PC-9 (cell line): ENCODE measurements at regions not wholly inside any gene's neighbourhood (a gene's known extent, or its start where the extent isn't known, plus 50 kb on each side); places are given as distances from the start of the nearest gene placed in this dataset.

Experiments
- BruUV-seq: library from RNA; stranded (reverse); fragments of 400-500 nt; replicated peaks from 2 replicates; lab custom pipeline; 2021; lab: Mats Ljungman, UMichigan
- CTCF ChIA-PET: fragments of 300-600 bp; sonication (Branson Sonifier 250); formaldehyde crosslinking; loops from one replicate; lab custom pipeline; 2022; ENCODE audit warnings: antibody characterized with exemption; lab: Charles Lee
- POLR2A ChIA-PET: fragments of 300-600 bp; sonication (Branson Sonifier 250); formaldehyde crosslinking; loops from one replicate; lab custom pipeline; 2022; ENCODE audit warnings: antibody characterized with exemption; ENCODE audit not compliant: unreplicated experiment; lab: Charles Lee
- DNase-seq, 2 experiments: peaks; one replicate each; pipeline versions ENCODE4 v3.0.0 to v3.0.0-alpha.2; 2015 to 2022; ENCODE audit warnings: mixed read lengths in 1 of 2
- H2AFZ ChIP-seq: fragments of 200-600 bp; sonication (generic); 2 replicates; pipeline ENCODE4 v1.8.1; 2017; ENCODE audit warnings: antibody characterized with exemption
- H3F3A ChIP-seq: fragments of 200-600 bp; sonication (generic); 2 replicates; pipeline ENCODE4 v1.8.1; 2017; ENCODE audit warnings: antibody characterized with exemption, mild to moderate bottlenecking, low read depth; ENCODE audit not compliant: insufficient read depth
- H3K27ac ChIP-seq: fragments of 200-600 bp; sonication (generic); 2 replicates; pipeline ENCODE4 v1.6.1; 2016; ENCODE audit warnings: mixed run types
- H3K27me3 ChIP-seq: fragments of 200-600 bp; sonication (generic); 2 replicates; pipeline ENCODE4 v1.6.1; 2016; ENCODE audit warnings: low read depth, mixed run types; ENCODE audit not compliant: insufficient read depth
- H3K36me3 ChIP-seq: fragments of 200-600 bp; sonication (generic); 2 replicates; pipeline ENCODE4 v1.6.1; 2016; ENCODE audit warnings: low read depth, mixed run types
- H3K4me1 ChIP-seq: fragments of 200-600 bp; sonication (generic); replicated peaks from 2 replicates; pipeline ENCODE4 v1.6.1; 2016; ENCODE audit warnings: mixed run types; ENCODE audit not compliant: insufficient read depth
- H3K4me2 ChIP-seq: fragments of 200-600 bp; sonication (generic); 2 replicates; pipeline ENCODE4 v1.6.1; 2017; ENCODE audit warnings: mixed run types
- H3K4me3 ChIP-seq: fragments of 200-600 bp; sonication (generic); 2 replicates; pipeline ENCODE4 v1.6.1; 2016; ENCODE audit warnings: mixed run types
- H3K79me2 ChIP-seq: fragments of 200-600 bp; sonication (generic); 2 replicates; pipeline ENCODE4 v1.6.1; 2017; ENCODE audit warnings: low read depth, mixed run types
- H3K9me2 ChIP-seq: fragments of 200-600 bp; sonication (generic); 2 replicates; pipeline ENCODE4 v1.8.1; 2017; ENCODE audit warnings: mild to moderate bottlenecking; ENCODE audit not compliant: insufficient read depth
- H3K9me3 ChIP-seq: fragments of 200-600 bp; sonication (generic); 2 replicates; pipeline ENCODE4 v1.8.1; 2016; ENCODE audit warnings: low read depth; ENCODE audit not compliant: insufficient read depth
- H4K20me1 ChIP-seq: fragments of 200-600 bp; sonication (generic); 2 replicates; pipeline ENCODE4 v1.8.1; 2017; ENCODE audit not compliant: insufficient read depth
- EZH2 ChIP-seq: fragments of 200-600 bp; sonication (generic); IDR thresholded peaks from 2 replicates; pipeline ENCODE4 v1.8.0; 2017; ENCODE audit warnings: antibody characterized with exemption, low read depth
- intact Hi-C: fragments of 100-400 bp; cut with micrococcal nuclease; formaldehyde crosslinking; loops from one replicate; pipeline ENCODE4 v1.10.0; 2022; ENCODE audit not compliant: unreplicated experiment
- TF ChIP-seq, protein P1 (sequence below): fragments of 200-600 bp; sonication (generic); conservative IDR thresholded peaks from 2 replicates; pipeline ENCODE4 v1.6.1; 2017; ENCODE audit warnings: mixed run types, antibody characterized with exemption, mild to moderate bottlenecking, moderate library complexity

DNA sequence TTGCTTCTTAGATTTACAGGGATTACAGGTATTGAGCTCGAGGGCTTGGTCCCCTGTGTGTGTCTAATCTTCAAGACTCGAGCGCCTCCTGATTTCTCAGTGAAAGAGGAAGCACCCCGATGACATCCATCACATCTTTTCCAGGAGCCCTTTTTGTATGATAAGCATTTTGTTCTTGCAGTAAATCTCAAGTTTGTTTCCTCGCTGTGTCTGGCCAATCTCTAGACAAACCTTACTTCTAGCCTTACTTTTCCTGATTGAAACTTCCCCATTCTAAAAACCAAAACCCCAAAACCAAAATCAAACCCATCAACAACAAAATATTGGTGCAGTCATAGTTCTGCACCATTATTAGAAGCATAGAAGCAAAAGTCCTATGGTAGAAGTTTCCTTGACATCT is 286.0 kb downstream of the NFKBIZ start:
- intact Hi-C loops: no loop called here
- Histone ChIP-seq H3K79me2 (no peaks in the 10 kb centered on the region), H3F3A (no peaks in the 10 kb centered on the region), H3K4me2 (no peak overlapping the region), H3K36me3 (no peaks in the 10 kb centered on the region), H4K20me1 (no peaks in the 10 kb centered on the region), H3K9me2 (no peaks in the 10 kb centered on the region; the same call in 1 of the 2 replicates), H3K9me3 (no peaks in the 10 kb centered on the region; the same call in 1 of the 2 replicates), H2AFZ (no peak overlapping the region), H3K4me1 (peaks cover 4% of the 10 kb centered on the region), H3K27me3 (no peaks in the 10 kb centered on the region), H3K27ac (no peak overlapping the region), H3K4me3 (no peak overlapping the region)
- no TSS peak for BruUV-seq
- ChIA-PET CTCF (no interaction called here), POLR2A (no interaction called here)
- DNase-seq: no peak
- no peak for TF ChIP-seq EZH2
- TF ChIP-seq, protein P1, sequence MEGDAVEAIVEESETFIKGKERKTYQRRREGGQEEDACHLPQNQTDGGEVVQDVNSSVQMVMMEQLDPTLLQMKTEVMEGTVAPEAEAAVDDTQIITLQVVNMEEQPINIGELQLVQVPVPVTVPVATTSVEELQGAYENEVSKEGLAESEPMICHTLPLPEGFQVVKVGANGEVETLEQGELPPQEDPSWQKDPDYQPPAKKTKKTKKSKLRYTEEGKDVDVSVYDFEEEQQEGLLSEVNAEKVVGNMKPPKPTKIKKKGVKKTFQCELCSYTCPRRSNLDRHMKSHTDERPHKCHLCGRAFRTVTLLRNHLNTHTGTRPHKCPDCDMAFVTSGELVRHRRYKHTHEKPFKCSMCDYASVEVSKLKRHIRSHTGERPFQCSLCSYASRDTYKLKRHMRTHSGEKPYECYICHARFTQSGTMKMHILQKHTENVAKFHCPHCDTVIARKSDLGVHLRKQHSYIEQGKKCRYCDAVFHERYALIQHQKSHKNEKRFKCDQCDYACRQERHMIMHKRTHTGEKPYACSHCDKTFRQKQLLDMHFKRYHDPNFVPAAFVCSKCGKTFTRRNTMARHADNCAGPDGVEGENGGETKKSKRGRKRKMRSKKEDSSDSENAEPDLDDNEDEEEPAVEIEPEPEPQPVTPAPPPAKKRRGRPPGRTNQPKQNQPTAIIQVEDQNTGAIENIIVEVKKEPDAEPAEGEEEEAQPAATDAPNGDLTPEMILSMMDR: no peak

- Histone ChIP-seq H3K9me3 (no peaks in the 10 kb centered on the region), H3K36me3 (no peaks in the 10 kb centered on the region), H4K20me1 (no peaks in the 10 kb centered on the region), H3K4me2 (no peak overlapping the region), H3K9me2 (no peaks in the 10 kb centered on the region), H3K4me1 (no peaks in the 10 kb centered on the region), H3K79me2 (no peaks in the 10 kb centered on the region), H3K4me3 (no peak overlapping the region), H3K27ac (no peak overlapping the region), H2AFZ (no peak overlapping the region), H3K27me3 (no peaks in the 10 kb centered on the region), H3F3A (no peaks in the 10 kb centered on the region)
- no peak for DNase-seq
- TF ChIP-seq EZH2: no peak
- TF ChIP-seq, protein P1: no peak
- intact Hi-C loops: no loop called here
- ChIA-PET POLR2A (interaction anchor here (0.6 kb wide), 2 partner anchors 22 to 59 kb away, joined by 3 to 4 read pairs; no protein-coding TSS in a partner anchor), CTCF (no interaction called here)
- no TSS peak for BruUV-seq
Observed at GRCh38 chr3:102136183-102136582, 286.9 kb downstream of the NFKBIZ start.

GRCh38 chr3:102140116-102140515 is 290.8 kb downstream of the NFKBIZ start:
- no peak for TF ChIP-seq EZH2
- TF ChIP-seq, protein P1: no peak
- no peak for DNase-seq
- no peaks in the 10 kb centered on the region for H3K4me1 ChIP-seq
- no peaks in the 10 kb centered on the region for H3K36me3 ChIP-seq
- H3K27me3 ChIP-seq: no peaks in the 10 kb centered on the region
- CTCF ChIA-PET: no interaction called here
- no peak overlapping the region for H3K4me2 ChIP-seq
- H3K79me2 ChIP-seq: no peaks in the 10 kb centered on the region
- no peak overlapping the region for H2AFZ ChIP-seq
- no peaks in the 10 kb centered on the region for H3F3A ChIP-seq
- intact Hi-C loops: no loop called here
- no peak overlapping the region for H3K27ac ChIP-seq
- H3K9me3 ChIP-seq: no peaks in the 10 kb centered on the region
- H4K20me1 ChIP-seq: no peaks in the 10 kb centered on the region
- no peak overlapping the region for H3K4me3 ChIP-seq
- POLR2A ChIA-PET: no interaction called here
- BruUV-seq: no TSS peak
- H3K9me2 ChIP-seq: no peaks in the 10 kb centered on the region
